MM.1S (cell line): ENCODE measurements at regions not wholly inside any gene's neighbourhood (a gene's known extent, or its start where the extent isn't known, plus 50 kb on each side); places are given as distances from the start of the nearest gene placed in this dataset.

Experiments
- DNase-seq: peaks from one replicate; pipeline ENCODE4 v3.0.0-alpha.2; 2015
- H2AFZ ChIP-seq: fragments of 300-600 bp; sonication (generic); 2 replicates; pipeline ENCODE4 v1.6.0; 2016; ENCODE audit warnings: antibody characterized with exemption, low read length
- H3F3A ChIP-seq: fragments of 300-600 bp; sonication (generic); 2 replicates; pipeline ENCODE4 v1.6.1; 2016; ENCODE audit warnings: mild to moderate bottlenecking, antibody characterized with exemption, low read length, moderate library complexity, mixed read lengths; ENCODE audit not compliant: insufficient read depth
- H3K27ac ChIP-seq: fragments of 300-600 bp; sonication (generic); 2 replicates; pipeline ENCODE4 v1.5.1; 2016; ENCODE audit warnings: mild to moderate bottlenecking, low read length
- H3K27me3 ChIP-seq: fragments of 300-600 bp; sonication (generic); replicated peaks from 2 replicates; pipeline ENCODE4 v1.6.0; 2016; ENCODE audit warnings: low read length; ENCODE audit not compliant: insufficient read depth
- H3K36me3 ChIP-seq: fragments of 300-600 bp; sonication (generic); replicated peaks from 2 replicates; pipeline ENCODE4 v1.6.1; 2016; ENCODE audit warnings: mild to moderate bottlenecking, low read length, mixed read lengths; ENCODE audit not compliant: insufficient read depth
- H3K4me1 ChIP-seq: fragments of 300-600 bp; sonication (generic); 2 replicates; pipeline ENCODE4 v1.6.1; 2016; ENCODE audit warnings: low read length, mixed read lengths
- H3K4me2 ChIP-seq: fragments of 300-600 bp; sonication (generic); 2 replicates; pipeline ENCODE4 v1.6.0; 2016; ENCODE audit warnings: low read depth, low read length
- H3K4me3 ChIP-seq: fragments of 300-600 bp; sonication (generic); 2 replicates; pipeline ENCODE4 v1.5.1; 2016; ENCODE audit warnings: low read length, mixed read lengths
- H3K79me2 ChIP-seq: fragments of 300-600 bp; sonication (generic); 2 replicates; pipeline ENCODE4 v1.6.1; 2016; ENCODE audit warnings: mixed run types, low read length, mixed read lengths
- H3K9ac ChIP-seq: fragments of 300-600 bp; sonication (generic); 2 replicates; pipeline ENCODE4 v1.6.1; 2016; ENCODE audit warnings: low read length, mixed read lengths
- H3K9me2 ChIP-seq: fragments of 300-600 bp; sonication (generic); replicated peaks from 2 replicates; pipeline ENCODE4 v1.6.1; 2016; ENCODE audit warnings: mild to moderate bottlenecking, low read length, mixed read lengths; ENCODE audit not compliant: insufficient read depth
- H3K9me3 ChIP-seq: fragments of 300-600 bp; sonication (generic); replicated peaks from 2 replicates; pipeline ENCODE4 v1.6.1; 2016; ENCODE audit warnings: mild to moderate bottlenecking, low read length, mixed read lengths; ENCODE audit not compliant: insufficient read depth
- H4K20me1 ChIP-seq: fragments of 300-600 bp; sonication (generic); 2 replicates; pipeline ENCODE4 v1.6.1; 2016; ENCODE audit warnings: mild to moderate bottlenecking, low read length, moderate library complexity, mixed read lengths; ENCODE audit not compliant: insufficient read depth
- EZH2 ChIP-seq: fragments of 300-600 bp; sonication (generic); optimal IDR thresholded peaks from 2 replicates; pipeline ENCODE3; 2017; ENCODE audit warnings: low read depth, mild to moderate bottlenecking, antibody characterized with exemption, low read length, mixed read lengths
- EZH2phosphoT487 ChIP-seq: fragments of 300-600 bp; sonication (generic); IDR thresholded peaks from 2 replicates; pipeline ENCODE4 v1.6.1; 2018; ENCODE audit warnings: antibody characterized with exemption, low read length
- TF ChIP-seq, protein P1 (sequence below): fragments of 300-600 bp; sonication (generic); IDR thresholded peaks from 2 replicates; pipeline ENCODE4 v1.5.1; 2016; ENCODE audit warnings: antibody characterized with exemption, low read length, mixed read lengths

DNA sequence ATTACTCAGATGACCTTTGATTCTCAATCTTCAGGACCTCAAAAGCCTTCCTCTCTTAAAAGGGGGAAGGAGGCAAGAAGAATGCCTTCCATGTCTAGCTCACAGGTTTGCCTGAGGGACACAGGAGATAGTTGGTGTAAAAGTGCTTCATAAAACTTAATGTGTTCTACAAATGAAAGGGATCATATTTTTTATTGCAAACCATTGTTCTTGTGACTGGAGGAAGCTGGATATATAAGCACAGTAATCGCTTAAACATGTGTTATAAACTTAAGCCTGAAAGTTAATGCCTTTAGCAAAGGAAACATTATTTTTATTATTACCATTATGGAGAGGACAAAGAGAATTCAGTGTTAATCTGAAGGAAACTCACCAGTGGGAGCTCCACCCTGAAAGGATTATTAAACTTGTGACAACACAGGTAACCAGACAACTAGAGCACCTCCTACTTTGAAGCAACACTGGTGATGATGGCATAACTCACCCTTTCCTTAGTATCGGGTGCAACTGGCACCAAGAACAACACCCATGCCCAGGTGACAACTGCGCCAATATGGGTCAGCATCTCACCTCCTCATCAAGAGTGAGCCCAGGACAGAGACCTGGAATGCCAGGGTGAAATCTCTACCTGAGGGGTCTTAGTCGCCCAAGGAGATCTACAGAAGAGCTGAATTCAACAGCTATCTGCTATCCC, 288.7 kb upstream of the PRDM1 start:
- no peaks in the 10 kb centered on the region for H3K79me2 ChIP-seq
- no peak overlapping the region for H3K9ac ChIP-seq
- H3K4me1 ChIP-seq, result peaks cover 20% of the 10 kb centered on the region
- no peaks in the 10 kb centered on the region for H3K9me2 ChIP-seq
- no peak for DNase-seq
- no peaks in the 10 kb centered on the region for H4K20me1 ChIP-seq
- H3F3A ChIP-seq, result no peaks in the 10 kb centered on the region
- TF ChIP-seq, protein P1, sequence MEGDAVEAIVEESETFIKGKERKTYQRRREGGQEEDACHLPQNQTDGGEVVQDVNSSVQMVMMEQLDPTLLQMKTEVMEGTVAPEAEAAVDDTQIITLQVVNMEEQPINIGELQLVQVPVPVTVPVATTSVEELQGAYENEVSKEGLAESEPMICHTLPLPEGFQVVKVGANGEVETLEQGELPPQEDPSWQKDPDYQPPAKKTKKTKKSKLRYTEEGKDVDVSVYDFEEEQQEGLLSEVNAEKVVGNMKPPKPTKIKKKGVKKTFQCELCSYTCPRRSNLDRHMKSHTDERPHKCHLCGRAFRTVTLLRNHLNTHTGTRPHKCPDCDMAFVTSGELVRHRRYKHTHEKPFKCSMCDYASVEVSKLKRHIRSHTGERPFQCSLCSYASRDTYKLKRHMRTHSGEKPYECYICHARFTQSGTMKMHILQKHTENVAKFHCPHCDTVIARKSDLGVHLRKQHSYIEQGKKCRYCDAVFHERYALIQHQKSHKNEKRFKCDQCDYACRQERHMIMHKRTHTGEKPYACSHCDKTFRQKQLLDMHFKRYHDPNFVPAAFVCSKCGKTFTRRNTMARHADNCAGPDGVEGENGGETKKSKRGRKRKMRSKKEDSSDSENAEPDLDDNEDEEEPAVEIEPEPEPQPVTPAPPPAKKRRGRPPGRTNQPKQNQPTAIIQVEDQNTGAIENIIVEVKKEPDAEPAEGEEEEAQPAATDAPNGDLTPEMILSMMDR, result no peak
- TF ChIP-seq EZH2 (no peak), EZH2phosphoT487 (no peak)
- H3K9me3 ChIP-seq, result no peaks in the 10 kb centered on the region
- H3K27ac ChIP-seq, result no peak overlapping the region
- H3K4me3 ChIP-seq, result no peak overlapping the region
- no peak overlapping the region for H2AFZ ChIP-seq
- H3K4me2 ChIP-seq, result no peak overlapping the region
- H3K36me3 ChIP-seq, result no peaks in the 10 kb centered on the region
- no peaks in the 10 kb centered on the region for H3K27me3 ChIP-seq

DNA sequence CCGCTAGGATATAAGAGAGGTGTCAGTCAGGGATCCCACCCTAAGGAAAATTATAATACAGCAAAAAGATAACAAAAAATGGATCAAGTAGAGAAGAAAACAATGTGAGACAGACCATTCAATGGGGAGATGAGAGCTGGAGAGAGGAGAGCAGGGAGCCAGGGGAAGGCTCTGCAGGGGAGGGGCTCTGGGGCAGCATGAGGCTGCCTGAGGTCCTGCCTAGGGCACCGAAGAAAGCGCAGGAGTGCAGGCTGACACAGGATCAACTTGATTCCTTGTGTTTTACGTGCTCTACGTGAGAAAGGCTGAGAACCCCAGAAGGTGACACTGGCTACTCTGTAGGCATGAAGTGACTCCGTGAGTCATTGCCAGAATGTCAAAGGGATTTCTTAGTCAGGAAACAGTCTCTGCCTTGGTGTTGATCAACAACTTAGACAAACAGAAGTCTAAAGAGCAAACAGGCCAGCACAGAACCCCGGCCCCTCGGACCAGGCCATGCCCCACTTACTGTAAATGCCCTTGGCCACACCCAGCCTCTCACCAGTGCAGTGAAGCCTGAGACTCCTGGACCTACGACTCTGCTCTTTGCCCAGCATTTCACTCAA, 290.1 kb upstream of the PRDM1 start:
- peaks cover 32% of the 10 kb centered on the region for H3K4me1 ChIP-seq
- no peak for DNase-seq
- H3K27ac ChIP-seq, result no peak overlapping the region

DNA sequence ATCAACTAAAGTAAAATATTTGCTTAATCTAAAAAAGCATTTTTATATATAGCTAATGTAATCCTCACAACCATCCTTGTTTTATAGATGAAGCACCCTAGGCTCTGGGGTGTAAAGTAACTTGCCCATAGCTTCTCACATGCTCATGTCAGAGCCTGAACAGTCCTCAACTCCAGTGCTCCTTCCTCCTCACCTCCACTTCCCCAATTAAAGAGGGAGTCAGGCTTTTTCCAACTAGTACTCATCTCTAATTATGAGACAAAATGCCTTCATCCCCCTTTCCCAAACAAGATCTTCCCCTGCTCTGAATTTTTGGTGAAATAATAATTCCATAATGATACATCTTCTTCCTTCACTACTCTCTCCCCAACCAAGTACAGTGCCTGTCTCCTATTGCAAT, 290.8 kb upstream of the PRDM1 start:
- Histone ChIP-seq H3K4me2 (no peak overlapping the region), H3F3A (peaks cover 7% of the 10 kb centered on the region; the same call in 1 of the 2 replicates), H3K4me3 (no peak overlapping the region), H2AFZ (no peak overlapping the region), H3K9me3 (no peaks in the 10 kb centered on the region), H3K27ac (no peak overlapping the region), H3K27me3 (no peaks in the 10 kb centered on the region), H3K4me1 (peaks cover 38% of the 10 kb centered on the region), H4K20me1 (no peaks in the 10 kb centered on the region), H3K79me2 (no peaks in the 10 kb centered on the region), H3K9me2 (no peaks in the 10 kb centered on the region), H3K9ac (no peak overlapping the region), H3K36me3 (no peaks in the 10 kb centered on the region)
- TF ChIP-seq, protein P1, result no peak
- TF ChIP-seq EZH2phosphoT487 (no peak), EZH2 (no peak)
- DNase-seq, result no peak

More for the DNA sequence above, 290.1 kb upstream of the PRDM1 start:
- no peaks in the 10 kb centered on the region for H3K9me2 ChIP-seq
- no peaks in the 10 kb centered on the region for H3K36me3 ChIP-seq
- H3K4me2 ChIP-seq, result no peak overlapping the region
- no peak for TF ChIP-seq EZH2phosphoT487
- TF ChIP-seq, protein P1, result no peak
- TF ChIP-seq EZH2, result no peak
- H3F3A ChIP-seq, result peaks cover 7% of the 10 kb centered on the region; the same call in 1 of the 2 replicates
- H3K4me3 ChIP-seq, result no peak overlapping the region
- H2AFZ ChIP-seq, result no peak overlapping the region
- no peaks in the 10 kb centered on the region for H3K27me3 ChIP-seq
- H3K9me3 ChIP-seq, result no peaks in the 10 kb centered on the region
- no peaks in the 10 kb centered on the region for H3K79me2 ChIP-seq
- no peak overlapping the region for H3K9ac ChIP-seq
- no peaks in the 10 kb centered on the region for H4K20me1 ChIP-seq
